WERI-Rb-1 (cell line): ENCODE measurements at regions not wholly inside any gene's neighbourhood (a gene's known extent, or its start where the extent isn't known, plus 50 kb on each side); places are given as distances from the start of the nearest gene placed in this dataset.

ENCODE experiments used
- DNase-seq: peaks from one replicate; pipeline ENCODE4 v3.0.0-alpha.2; 2020
- H3K27ac ChIP-seq: fragments of 250-450 bp; sonication (Bioruptor Pico); 2 replicates; pipeline ENCODE4 v1.5.1; 2020; ENCODE audit warnings: mild to moderate bottlenecking, moderate library complexity
- H3K27me3 ChIP-seq: fragments of 250-450 bp; sonication (Bioruptor Pico); 2 replicates; pipeline ENCODE4 v1.5.1; 2021; ENCODE audit warnings: mild to moderate bottlenecking, low read depth, moderate library complexity; ENCODE audit not compliant: insufficient read depth, severe bottlenecking
- H3K36me3 ChIP-seq: fragments of 250-450 bp; sonication (Bioruptor Pico); 2 replicates; pipeline ENCODE4 v1.5.1; 2020; ENCODE audit warnings: mild to moderate bottlenecking, moderate library complexity
- H3K4me3 ChIP-seq: 2 replicates; pipeline ENCODE4 v1.5.1; 2011; ENCODE audit warnings: low read depth, mild to moderate bottlenecking, control low read depth, low read length
- H3K9me3 ChIP-seq: fragments of 250-450 bp; sonication (Bioruptor Pico); 2 replicates; pipeline ENCODE4 v1.5.1; 2021; ENCODE audit warnings: mild to moderate bottlenecking, moderate library complexity; ENCODE audit not compliant: severe bottlenecking
- CTCF ChIP-seq: IDR thresholded peaks from 2 replicates; pipeline ENCODE4 v1.5.1; 2011; ENCODE audit warnings: low read depth, mild to moderate bottlenecking, control low read depth, inconsistent platforms, low read length

- DNase-seq: no peak
- Histone ChIP-seq H3K9me3 (no peaks in the 10 kb centered on the region), H3K27ac (no peak overlapping the region), H3K27me3 (no peaks in the 10 kb centered on the region), H3K36me3 (no peaks in the 10 kb centered on the region), H3K4me3 (no peak overlapping the region)
- no peak for TF ChIP-seq CTCF
Measured at GRCh38 chr5:96509316-96509715, 76.3 kb upstream of the PCSK1 start.

- H3K4me3 ChIP-seq: no peak overlapping the region
- no peak for DNase-seq
- TF ChIP-seq CTCF: no peak
- no peak overlapping the region for H3K27ac ChIP-seq
- no peaks in the 10 kb centered on the region for H3K27me3 ChIP-seq
- H3K36me3 ChIP-seq: no peaks in the 10 kb centered on the region
- no peaks in the 10 kb centered on the region for H3K9me3 ChIP-seq
Measured at GRCh38 chr5:96509721-96510350, 76.8 kb upstream of the PCSK1 start.

- TF ChIP-seq CTCF: no peak
Measured at GRCh38 chr5:96516631-96517071, 83.6 kb upstream of the PCSK1 start.

GRCh38 chr5:96517295-96517694, 84.2 kb upstream of the PCSK1 start:
- H3K4me3 ChIP-seq: no peak overlapping the region
- no peaks in the 10 kb centered on the region for H3K27me3 ChIP-seq
- DNase-seq: no peak
- H3K9me3 ChIP-seq: no peaks in the 10 kb centered on the region
- TF ChIP-seq CTCF: no peak
- H3K27ac ChIP-seq: no peak overlapping the region
- no peaks in the 10 kb centered on the region for H3K36me3 ChIP-seq

More at GRCh38 chr5:96516631-96517071, 83.6 kb upstream of the PCSK1 start:
- Histone ChIP-seq H3K36me3 (no peaks in the 10 kb centered on the region), H3K4me3 (no peak overlapping the region), H3K27ac (no peak overlapping the region), H3K9me3 (no peaks in the 10 kb centered on the region), H3K27me3 (no peaks in the 10 kb centered on the region)
- no peak for DNase-seq

GRCh38 chr5:96520345-96520744, 87.3 kb upstream of the PCSK1 start:
- H3K4me3 ChIP-seq: no peak overlapping the region
- no peak for TF ChIP-seq CTCF
- H3K27ac ChIP-seq: no peak overlapping the region
- H3K36me3 ChIP-seq: no peaks in the 10 kb centered on the region
- no peak for DNase-seq
- no peaks in the 10 kb centered on the region for H3K9me3 ChIP-seq
- no peaks in the 10 kb centered on the region for H3K27me3 ChIP-seq
